Right lobe of liver (tissue), 4 donors: ENCODE measurements at regions not wholly inside any gene's neighbourhood (a gene's known extent, or its start where the extent isn't known, plus 50 kb on each side); places are given as distances from the start of the nearest gene placed in this dataset.

Source experiments
- CTCF ChIP-seq, 4 donors: fragments of 200-600 bp in 3 of 4; fragments of 450-650 bp in 1 of 4; IDR thresholded peaks; one replicate each; pipeline versions ENCODE4 v1.5.1 to v1.8.0; 2016 to 2022; ENCODE audit warnings: antibody characterized with exemption in 4 of 4, mild to moderate bottlenecking in 2 of 4
- POLR2A ChIP-seq: fragments of 450-650 bp; IDR thresholded peaks from one replicate; pipeline ENCODE4 v1.6.1; 2017; ENCODE audit warnings: antibody characterized with exemption, mild to moderate bottlenecking
- donor health status: DM: no; HTN: no; CAD: no.
- donor health status: DM: no; HTN: no; CAD: no.
- donor health status: DM: no; HTN: yes; CAD: no.

- no peak for TF ChIP-seq CTCF (IDR thresholded peaks at IDR 0.05)
- TF ChIP-seq POLR2A: no peak
Observed at GRCh38 chr11:109590782-109591181, 168.8 kb downstream of the C11orf87 start.
